Right renal pelvis (tissue), 4 donors: ENCODE measurements at regions not wholly inside any gene's neighbourhood (a gene's known extent, or its start where the extent isn't known, plus 50 kb on each side); places are given as distances from the start of the nearest gene placed in this dataset.
"Not testable (repeated sequence)": the region's sequence is repeated elsewhere in the genome, so short reads cannot be mapped to it uniquely, and the experiment has no call there.

ENCODE experiments used
- DNase-seq, 4 donors: peaks; one replicate each; pipeline ENCODE4 v3.0.0-alpha.2; 2013; ENCODE audit warnings: low read depth in 4 of 4, low spot score in 3 of 4, missing footprints in 1 of 4

DNA sequence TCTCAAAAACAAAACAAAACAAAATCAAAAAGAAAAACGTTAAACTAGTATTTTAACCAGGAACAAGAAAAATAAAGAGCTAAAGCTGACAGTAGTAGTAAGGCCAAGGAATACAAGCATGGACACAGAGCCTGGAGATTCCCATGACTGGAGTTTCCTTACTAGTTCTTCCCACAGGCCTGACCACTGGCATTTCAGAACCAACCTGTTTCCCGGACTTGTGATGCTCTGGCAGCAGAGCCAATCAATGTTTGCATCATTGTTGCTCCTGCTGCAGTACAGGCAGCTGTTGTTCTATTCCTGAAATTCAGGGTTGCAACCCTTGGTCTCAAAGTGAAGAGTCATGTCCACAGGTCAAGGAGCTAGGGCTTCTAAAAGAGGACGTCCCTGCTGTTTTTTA, 111.3 kb upstream of the WARS2 start:
- DNase-seq, result no peak

DNA sequence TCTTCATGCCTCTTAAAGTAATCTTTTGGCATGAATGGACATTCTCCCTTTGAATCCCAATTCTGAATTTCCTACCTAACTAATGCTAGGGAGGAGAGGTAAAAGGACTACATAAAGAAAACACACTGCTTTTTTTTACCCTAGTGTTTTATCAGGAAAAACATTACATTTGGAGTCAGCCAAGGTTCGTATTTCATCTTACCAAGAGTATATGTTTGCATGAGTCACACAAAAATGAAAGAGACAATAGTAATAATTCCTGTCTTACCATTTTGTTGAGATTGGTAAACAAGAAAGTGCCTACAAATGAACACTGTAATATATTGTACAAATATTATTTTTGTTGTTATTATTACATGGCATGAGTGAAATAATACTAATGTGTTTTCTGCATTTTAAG, 112.9 kb upstream of the WARS2 start:
- no peak for DNase-seq

- DNase-seq, result no peak
These were observed 113.7 kb upstream of the WARS2 start for GRCh38 chr1:119254067-119254720.

GRCh38 chr1:119256089-119256488, 112.5 kb upstream of the HAO2 start:
- DNase-seq, result not testable (repeated sequence)

- peak in 2 of 4 donors; percentile 16 to 17 for DNase-seq
These were observed 108.1 kb upstream of the HAO2 start for GRCh38 chr1:119260506-119260905.

DNA sequence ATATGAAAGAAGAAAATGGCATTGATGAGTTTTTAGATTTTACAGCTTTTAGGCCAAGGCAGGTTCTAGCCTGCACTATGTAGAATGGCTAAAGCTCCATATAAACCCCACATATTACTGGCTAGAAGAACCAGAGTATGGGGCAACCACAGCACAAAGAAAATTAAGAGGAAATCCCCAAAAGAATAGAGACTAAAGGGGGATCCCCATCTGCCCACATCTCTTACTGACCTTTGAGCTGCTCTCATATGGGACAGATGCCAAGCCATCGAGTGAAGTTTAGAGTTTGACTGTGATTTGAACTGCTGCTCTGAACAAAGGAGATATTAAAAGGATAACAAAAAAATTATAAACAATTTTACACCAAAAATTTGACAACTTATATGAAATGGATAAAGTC, 102.2 kb upstream of the HAO2 start:
- DNase-seq, result no peak

DNA sequence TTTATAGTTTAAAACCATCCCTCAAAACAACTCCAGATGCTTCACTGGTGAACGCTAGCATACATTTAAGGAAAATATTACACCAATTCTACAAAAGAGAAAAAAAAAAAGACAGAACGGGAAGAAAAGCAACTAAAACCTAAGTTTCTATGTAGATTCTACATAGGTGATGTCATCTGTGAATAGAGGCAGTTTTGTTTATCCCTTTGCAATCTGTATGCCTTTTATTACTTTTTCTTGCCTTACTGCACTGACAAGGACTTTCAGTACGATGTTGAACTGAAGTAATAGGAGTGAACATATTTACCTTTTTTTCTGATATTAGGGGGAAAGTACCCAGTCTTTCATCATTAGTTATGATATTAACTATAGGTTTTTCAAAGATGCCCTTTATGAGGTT, 101.7 kb upstream of the HAO2 start:
- DNase-seq, result no peak

GRCh38 chr1:119267288-119267687, 101.3 kb upstream of the HAO2 start:
- DNase-seq, result not testable (repeated sequence)

DNA sequence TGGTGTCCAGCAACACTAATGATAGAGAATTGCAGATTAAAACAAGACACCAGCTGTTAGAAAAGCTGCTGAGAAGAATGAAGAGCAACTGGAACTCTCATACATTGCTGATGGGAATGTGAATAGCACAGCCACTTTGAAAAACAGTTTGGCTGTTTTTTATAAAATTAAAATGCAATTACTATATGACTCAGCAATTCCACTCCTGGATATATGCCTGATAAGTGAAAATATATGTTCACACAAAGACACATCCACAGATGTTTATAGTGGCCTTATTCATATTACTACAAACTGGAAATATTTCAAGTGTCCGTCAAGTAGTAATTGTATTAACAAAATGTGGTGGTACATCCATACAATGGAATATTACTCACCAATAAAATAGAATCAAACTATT, 99.7 kb upstream of the HAO2 start:
- DNase-seq, result no peak

DNA sequence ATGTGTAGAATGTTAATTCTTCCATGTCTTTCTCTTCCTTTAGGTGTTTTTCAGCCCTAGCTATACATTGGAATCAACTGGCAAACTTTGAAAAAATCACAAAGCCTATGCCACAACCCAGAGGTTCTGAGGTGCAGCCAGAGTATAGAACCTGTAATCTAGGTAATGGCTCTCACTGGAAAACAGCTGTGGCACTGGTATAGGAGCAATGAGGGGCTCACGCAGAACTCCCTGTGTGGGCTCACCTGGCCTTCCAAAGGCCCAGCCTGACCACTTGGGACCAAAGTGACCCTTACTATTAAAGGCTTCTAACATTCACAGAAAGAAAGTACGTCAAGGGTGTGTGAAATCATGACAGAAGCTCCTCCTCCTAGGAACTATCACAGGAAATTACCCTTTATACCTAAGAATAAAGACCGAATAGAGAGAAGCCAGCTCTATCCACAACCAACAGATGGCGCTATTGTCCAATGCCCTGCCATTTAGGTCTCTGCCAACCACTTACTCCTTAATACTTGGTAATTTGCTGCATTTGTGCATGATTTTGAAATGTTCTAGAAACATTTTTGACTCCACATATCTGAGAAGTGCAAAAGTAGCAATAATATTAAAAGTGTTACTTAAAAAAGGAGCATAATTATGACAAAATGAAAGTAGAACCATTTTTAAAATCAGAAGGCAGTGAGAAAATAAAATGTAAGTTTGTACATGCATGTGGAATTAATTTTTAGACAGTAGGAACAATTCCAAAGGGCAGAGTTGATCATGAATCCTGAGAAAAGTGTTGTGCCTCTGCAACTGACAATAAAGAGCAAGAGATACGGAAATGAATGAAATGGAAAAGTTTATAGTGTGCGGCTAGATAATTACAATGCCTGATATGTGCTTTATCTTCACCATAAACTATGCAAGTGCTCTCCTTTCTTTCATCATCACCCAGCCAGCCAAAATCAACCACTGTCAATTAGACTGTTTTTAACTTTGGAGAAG, 93.1 kb upstream of the HAO2 start:
- DNase-seq, result no peak

DNA sequence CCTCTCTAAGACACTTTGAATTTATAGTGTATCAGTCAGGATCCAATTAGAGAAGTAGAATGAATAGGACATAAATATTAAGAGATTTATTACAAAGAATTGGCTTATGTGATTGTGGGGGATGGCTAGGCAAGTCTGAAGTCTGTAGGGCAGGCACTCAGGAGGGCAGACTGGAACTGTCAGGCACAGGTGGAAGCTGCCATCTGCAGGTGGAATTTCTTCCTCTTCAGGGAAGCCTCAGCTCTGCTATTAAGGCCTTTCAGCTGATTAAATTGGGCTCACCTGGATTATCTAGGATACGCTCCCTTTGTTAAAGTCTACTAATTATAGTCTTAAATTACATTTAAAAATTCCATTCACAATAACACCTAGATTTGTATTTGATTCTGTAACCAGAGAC, 92.0 kb upstream of the HAO2 start:
- DNase-seq, result no peak

- no peak for DNase-seq
These were observed 88.9 kb upstream of the HAO2 start for GRCh38 chr1:119279456-119280381.

GRCh38 chr1:119285482-119285881, 83.1 kb upstream of the HAO2 start:
- DNase-seq, result no peak

DNA sequence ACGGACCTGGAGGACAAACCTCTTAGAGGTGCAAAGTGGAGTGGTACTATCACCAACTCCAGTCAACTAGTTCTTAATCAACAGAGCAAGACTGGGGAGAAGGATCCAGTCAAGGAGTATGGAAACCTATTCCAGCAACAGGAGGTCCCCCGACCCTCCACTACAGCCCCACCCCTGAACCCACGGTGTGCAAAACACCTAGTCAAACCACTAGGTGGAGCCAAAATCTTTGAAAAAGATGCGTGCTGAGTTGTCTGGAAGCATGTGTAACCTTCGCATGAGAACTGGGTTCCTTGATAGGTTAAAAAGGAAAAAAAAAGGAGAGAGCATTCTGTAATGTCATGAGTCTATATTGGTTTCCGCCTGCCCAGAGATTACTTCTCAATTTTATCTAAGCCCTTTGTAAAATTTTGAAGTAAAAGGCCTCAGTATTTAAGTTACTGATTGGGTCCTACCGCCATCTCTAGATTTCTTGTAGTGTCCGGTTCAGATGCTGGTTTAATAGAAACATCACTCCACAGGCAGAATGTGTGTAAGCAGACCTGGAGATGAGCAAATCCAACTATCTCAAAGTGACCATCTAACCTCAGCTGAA, 81.9 kb upstream of the HAO2 start:
- DNase-seq, result peak in 1 of 4 donors; percentile 36

- no peak for DNase-seq
These were observed 79.8 kb upstream of the HAO2 start for GRCh38 chr1:119288751-119289150.

DNA sequence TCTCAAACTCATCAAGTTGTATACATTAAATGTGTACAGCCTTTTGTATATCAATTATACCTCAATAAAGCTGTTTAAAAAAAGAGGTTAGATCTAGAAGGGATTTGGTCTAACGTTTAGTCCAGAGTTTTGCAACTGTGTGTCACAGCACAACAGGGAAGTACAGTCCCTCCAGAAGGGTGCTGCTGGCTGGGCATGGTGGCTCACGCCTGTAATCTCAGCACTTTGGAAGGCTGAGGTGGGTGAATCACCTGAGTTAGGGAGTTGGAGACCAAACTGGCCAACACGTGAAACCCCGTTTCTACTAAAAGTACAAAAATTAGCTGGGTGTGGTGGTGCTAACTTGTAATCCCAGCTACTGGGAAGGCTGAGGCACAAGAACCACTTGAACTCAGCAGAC, 78.3 kb upstream of the HAO2 start:
- no peak for DNase-seq

DNA sequence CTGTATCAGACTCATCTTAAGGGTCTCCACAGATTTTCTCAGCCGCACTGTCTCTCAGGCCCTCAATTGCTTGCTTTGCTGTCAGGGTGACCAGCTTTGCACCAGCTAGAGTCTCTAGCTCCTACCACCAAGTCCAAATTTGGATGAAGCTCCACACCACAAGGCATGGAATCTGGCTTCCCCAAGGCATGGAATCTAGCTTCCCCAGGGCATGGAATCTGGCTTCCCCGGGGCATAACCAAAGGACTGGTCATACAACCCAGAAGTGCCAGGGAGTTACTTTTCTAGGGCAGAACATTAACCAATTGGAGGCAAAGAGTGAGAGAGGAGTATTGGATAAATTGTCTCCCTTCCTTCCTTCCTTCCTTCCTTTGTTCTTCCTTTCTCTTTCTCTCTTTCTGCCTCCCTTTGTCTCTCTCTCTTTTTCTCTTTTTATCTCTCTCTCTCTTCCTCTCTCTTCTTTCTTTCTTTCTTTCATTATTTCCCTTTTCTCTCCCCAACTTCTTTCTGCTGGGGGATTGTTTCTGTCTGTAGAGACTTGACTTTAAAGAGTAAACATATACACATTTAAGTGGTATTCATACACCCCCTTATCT, 76.9 kb upstream of the HAO2 start:
- DNase-seq, result no peak

- DNase-seq, result no peak
These were observed 74.8 kb upstream of the HAO2 start for GRCh38 chr1:119293797-119294196.

GRCh38 chr1:119294199-119294598, 74.4 kb upstream of the HAO2 start:
- DNase-seq, result no peak

DNA sequence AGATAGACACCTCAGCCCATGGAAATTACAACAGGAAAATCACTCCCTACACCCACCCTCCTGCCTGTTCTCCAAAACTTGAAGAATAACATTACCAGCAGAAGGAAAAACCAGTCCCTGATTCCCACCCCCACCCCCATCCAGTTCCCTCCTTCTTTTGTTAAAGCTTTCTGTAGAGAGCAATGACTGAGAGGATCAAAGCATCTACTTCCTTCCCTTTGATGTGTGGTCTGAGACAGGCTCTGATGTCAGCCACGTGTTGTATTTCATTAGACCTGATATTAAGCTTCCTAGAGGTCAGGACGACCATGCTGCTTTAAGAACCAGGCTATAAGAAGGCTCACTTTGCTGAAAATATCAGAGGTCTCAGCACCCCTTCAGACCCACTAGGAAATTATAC, 73.9 kb upstream of the HAO2 start:
- DNase-seq, result no peak
